ENCODE measurements at regions not wholly inside any gene's neighbourhood (a gene's known extent, or its start where the extent isn't known, plus 50 kb on each side); places are given as distances from the start of the nearest gene placed in this dataset.

DNA sequence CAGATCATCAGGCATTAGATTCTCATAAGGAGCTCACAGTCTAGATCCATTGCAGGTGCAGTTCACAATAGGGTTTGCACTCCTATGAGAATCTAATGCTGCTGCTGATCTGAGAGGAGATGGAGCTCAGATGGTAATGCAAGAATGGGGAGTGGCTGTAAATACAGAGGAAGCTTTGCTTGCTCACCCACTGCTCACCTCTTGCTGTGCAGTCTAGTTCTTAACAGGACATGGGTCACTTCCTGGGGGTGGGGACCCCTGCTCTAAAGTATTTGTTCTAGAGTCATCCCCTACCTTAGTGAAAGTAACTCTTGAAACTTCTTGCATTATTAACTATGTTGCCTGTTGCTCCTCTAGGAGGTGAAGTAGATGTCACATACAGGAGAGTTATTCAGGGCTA lies 171.3 kb upstream of the PARD3B start:
- no peak overlapping the region for H3K27ac ChIP-seq
- H3K27me3 ChIP-seq, result no peaks in the 10 kb centered on the region
- H3K4me3 ChIP-seq, result no peak overlapping the region
- ATAC-seq (no peak), DNase-seq (no peak)
- H3K36me3 ChIP-seq, result no peaks in the 10 kb centered on the region
- no peaks in the 10 kb centered on the region for H3K4me1 ChIP-seq
- intact Hi-C loops (cut with DNase I), result no loop called here
- TF ChIP-seq CTCF (IDR thresholded peaks at IDR 0.05) (no peak), POLR2A (IDR thresholded peaks at IDR 0.05) (no peak)
- no peaks in the 10 kb centered on the region for H3K9me3 ChIP-seq

DNA sequence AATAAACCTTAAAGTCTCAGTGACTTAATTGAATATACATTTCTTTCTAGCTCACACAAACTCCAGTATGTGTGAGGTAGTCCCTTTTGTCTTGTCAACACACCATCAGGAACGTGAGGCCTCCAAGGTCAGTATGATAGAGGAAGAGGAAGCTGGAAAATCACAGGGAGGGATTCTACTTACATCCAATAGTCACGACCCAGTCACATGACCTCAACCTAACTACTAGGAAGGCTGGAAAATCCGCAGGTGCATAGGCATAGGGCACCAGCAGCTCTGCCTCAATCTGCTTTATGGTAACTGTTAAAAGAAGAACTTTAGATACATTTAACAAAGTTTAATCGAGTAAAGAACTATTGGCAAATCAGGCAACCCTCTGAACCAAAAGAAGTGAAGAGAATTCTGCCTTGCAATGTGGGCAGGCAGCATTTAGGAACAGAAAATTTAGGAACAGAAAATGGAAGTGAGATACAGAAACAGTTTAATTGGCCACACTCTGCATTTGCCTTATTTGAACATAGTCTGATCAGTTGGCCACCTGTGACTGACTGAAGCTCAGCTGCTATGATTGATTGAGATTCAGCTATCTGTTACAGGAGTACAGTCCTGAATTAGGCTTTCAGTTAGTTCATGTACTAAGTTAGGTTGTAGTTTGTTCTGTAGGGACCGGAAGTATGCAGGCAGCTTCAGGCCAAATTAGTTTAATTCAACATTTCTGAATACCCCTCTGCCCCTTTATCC lies 165.0 kb upstream of the PARD3B start:
- no peak overlapping the region for H3K27ac ChIP-seq
- DNase-seq, result no peak
- no peaks in the 10 kb centered on the region for H3K27me3 ChIP-seq
- 54% methylated on average over 5 of the region's 5 CpGs for WGBS (ENCODE audit: insufficient coverage, low coverage, low lambda C conversion rate, missing lambda C conversion rate)
- intact Hi-C loops (cut with DNase I), result no loop called here
- H3K4me3 ChIP-seq, result no peak overlapping the region
- H3K4me1 ChIP-seq, result no peaks in the 10 kb centered on the region
- ATAC-seq, result no peak
- no peaks in the 10 kb centered on the region for H3K9me3 ChIP-seq
- TF ChIP-seq POLR2A (IDR thresholded peaks at IDR 0.05), result no peak
- TF ChIP-seq CTCF (IDR thresholded peaks at IDR 0.05), result no peak
- H3K36me3 ChIP-seq, result no peaks in the 10 kb centered on the region

- no peaks in the 10 kb centered on the region for H3K27me3 ChIP-seq
- DNase-seq (no peak), ATAC-seq (no peak)
- H3K9me3 ChIP-seq, result no peaks in the 10 kb centered on the region
- intact Hi-C loops (cut with DNase I), result no loop called here
- 80% methylated on average over 2 of the region's 2 CpGs for WGBS (ENCODE audit: insufficient coverage, low coverage, low lambda C conversion rate, missing lambda C conversion rate)
- H3K27ac ChIP-seq, result no peak overlapping the region
- H3K4me3 ChIP-seq, result no peak overlapping the region
- TF ChIP-seq CTCF (IDR thresholded peaks at IDR 0.05) (no peak), POLR2A (IDR thresholded peaks at IDR 0.05) (no peak)
- no peaks in the 10 kb centered on the region for H3K36me3 ChIP-seq
- no peaks in the 10 kb centered on the region for H3K4me1 ChIP-seq
Observed at GRCh38 chr2:204386668-204387067, 158.6 kb upstream of the PARD3B start.

DNA sequence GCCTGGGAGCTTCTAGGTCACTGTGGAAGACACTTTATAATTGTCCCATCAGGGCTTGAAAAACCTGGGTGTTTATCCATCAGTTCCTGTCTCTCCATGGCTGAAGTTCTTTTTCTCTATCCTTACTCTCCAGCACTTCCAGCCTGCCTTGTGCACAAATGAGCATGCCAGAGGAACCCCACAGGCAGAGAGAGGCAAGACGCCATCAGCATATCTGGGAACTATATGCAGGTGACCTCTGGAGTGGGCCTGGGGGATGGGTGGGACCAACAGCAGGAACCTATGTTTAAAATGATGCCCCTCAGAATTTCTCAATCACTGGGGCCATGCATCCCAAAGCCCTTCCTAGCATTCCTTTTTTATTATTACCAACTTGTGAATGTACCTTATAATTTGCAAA lies 156.2 kb upstream of the PARD3B start:
- Histone ChIP-seq H3K9me3 (no peaks in the 10 kb centered on the region), H3K4me3 (no peak overlapping the region), H3K36me3 (no peaks in the 10 kb centered on the region), H3K27ac (no peak overlapping the region), H3K27me3 (no peaks in the 10 kb centered on the region), H3K4me1 (no peaks in the 10 kb centered on the region)
- WGBS (ENCODE audit: insufficient coverage, low coverage, low lambda C conversion rate, missing lambda C conversion rate), result no CpG with 5 or more reads among the region's 1 CpG
- no peak for TF ChIP-seq CTCF (IDR thresholded peaks at IDR 0.05)
- TF ChIP-seq POLR2A (IDR thresholded peaks at IDR 0.05), result no peak
- DNase-seq (no peak), ATAC-seq (no peak)
- intact Hi-C loops (cut with DNase I), result no loop called here

- Histone ChIP-seq H3K27ac (no peak overlapping the region), H3K4me1 (no peaks in the 10 kb centered on the region), H3K4me3 (no peak overlapping the region), H3K36me3 (no peaks in the 10 kb centered on the region), H3K9me3 (no peaks in the 10 kb centered on the region), H3K27me3 (no peaks in the 10 kb centered on the region)
- ATAC-seq, result no peak
- TF ChIP-seq POLR2A (IDR thresholded peaks at IDR 0.05), result no peak
- TF ChIP-seq CTCF (IDR thresholded peaks at IDR 0.05), result no peak
- intact Hi-C loops (cut with DNase I), result no loop called here
- 87% methylated on average over 1 of the region's 1 CpG for WGBS (ENCODE audit: insufficient coverage, low coverage, low lambda C conversion rate, missing lambda C conversion rate)
- no peak for DNase-seq
Observed at GRCh38 chr2:204389856-204390255, 155.4 kb upstream of the PARD3B start.

All from right lobe of liver (tissue), 6 donors.